ENCODE measurements at regions not wholly inside any gene's neighbourhood (a gene's known extent, or its start where the extent isn't known, plus 50 kb on each side); places are given as distances from the start of the nearest gene placed in this dataset.

DNA sequence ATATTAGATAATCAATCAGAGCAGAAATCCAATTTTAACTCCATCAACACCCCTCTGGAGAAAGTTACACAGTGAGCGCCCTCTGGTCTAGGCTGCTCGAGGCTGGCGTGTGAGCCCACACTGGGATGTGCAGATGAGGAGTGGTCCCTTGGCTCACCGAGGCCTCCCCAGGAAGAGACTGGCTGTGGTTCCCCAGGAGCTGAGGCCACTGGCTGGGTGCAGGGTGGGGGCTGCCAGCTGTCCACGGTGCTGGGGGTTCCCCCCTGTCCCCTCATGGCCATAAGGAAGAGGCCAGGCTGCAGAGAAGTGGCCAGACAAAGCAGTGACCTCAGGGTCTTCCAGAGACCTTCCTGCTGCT is 750.7 kb downstream of the BRD1 start:
- TF ChIP-seq, protein P1, sequence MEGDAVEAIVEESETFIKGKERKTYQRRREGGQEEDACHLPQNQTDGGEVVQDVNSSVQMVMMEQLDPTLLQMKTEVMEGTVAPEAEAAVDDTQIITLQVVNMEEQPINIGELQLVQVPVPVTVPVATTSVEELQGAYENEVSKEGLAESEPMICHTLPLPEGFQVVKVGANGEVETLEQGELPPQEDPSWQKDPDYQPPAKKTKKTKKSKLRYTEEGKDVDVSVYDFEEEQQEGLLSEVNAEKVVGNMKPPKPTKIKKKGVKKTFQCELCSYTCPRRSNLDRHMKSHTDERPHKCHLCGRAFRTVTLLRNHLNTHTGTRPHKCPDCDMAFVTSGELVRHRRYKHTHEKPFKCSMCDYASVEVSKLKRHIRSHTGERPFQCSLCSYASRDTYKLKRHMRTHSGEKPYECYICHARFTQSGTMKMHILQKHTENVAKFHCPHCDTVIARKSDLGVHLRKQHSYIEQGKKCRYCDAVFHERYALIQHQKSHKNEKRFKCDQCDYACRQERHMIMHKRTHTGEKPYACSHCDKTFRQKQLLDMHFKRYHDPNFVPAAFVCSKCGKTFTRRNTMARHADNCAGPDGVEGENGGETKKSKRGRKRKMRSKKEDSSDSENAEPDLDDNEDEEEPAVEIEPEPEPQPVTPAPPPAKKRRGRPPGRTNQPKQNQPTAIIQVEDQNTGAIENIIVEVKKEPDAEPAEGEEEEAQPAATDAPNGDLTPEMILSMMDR (IDR thresholded peaks at IDR 0.05; ENCODE audit: extremely low read depth, missing control alignments) = no peak
- DNase-seq (ENCODE audit: low spot score) = no peak

DNA sequence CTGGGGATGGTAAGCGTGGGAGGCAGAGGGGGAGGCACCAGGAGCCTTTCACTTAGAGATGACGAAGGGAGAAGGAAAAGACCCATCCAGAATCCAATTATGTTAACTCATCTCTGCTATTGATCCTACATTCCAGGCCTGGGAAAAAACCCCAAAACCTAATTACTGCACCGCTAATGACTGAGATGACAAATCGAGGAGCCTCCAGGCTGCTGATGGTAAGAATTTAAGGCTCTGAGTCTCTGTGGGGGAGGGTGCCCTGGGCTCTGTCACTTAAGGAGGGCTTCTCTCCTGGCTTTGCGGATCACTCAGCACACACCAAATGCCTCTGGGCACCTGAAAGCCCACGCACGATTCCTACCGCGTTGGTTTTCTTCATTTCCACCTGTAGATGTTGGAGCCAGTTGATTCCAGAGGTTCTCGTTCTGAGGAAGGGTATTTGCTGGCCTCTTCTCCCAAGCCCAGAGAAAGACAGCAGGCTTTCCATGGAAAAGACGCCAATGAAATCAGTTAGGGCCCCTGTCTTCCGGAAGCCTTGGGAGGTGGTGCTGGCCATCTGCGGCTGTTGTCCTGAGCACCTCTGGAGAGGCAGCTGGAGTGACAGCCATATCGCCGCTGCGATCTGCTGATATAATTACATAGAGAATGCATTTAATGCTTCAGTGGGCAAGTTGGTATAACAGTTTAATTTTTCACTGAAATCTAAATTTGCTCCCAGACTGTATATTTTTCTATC is 751.2 kb downstream of the BRD1 start:
- TF ChIP-seq, protein P1 (IDR thresholded peaks at IDR 0.05; ENCODE audit: extremely low read depth, missing control alignments) = no peak
- DNase-seq (ENCODE audit: low spot score) = no peak

DNA sequence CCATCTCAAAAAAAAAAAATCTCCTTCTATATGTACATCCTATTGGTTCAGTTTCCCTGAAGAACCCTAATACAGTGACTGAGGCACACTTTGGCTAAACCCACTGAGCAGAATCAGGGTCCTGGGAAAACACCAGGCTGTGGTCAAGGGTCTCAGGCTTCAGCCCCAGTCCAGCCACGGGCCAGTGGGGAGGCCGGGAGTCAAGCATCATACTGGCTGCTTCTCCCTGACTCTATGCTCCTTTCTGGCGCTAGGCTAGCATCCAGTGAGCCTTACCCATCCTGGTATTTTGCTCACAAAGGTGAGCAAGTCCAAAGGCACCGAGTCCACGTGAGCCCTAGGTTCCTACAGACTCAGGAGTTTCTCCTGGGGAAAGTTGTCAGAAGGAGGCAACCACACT is 752.5 kb downstream of the BRD1 start:
- DNase-seq (ENCODE audit: low spot score) = no peak

DNA sequence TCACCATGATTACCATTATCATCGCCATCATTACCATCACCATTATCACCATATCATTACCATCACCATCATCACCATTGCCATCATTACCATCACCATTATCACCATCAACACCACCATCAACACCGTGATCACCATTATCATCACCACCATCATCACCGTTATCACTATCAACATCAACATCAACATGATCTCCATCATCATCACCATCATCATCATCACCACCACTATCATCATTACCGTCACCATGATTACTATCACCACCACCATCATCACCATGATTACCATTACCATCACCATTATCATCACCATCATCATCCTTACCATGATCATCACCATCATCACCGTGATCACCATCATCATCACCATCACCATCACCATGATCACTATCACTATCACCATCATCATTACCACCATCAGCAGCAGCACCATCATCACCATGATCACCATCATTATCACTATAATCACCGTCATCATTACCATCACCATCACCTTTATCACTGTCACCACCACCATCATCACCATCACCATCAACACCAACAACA is 753.7 kb downstream of the BRD1 start:
- TF ChIP-seq, protein P1 (IDR thresholded peaks at IDR 0.05; ENCODE audit: extremely low read depth, missing control alignments) = no peak

More for the DNA sequence above, 752.5 kb downstream of the BRD1 start:
- TF ChIP-seq, protein P1 (IDR thresholded peaks at IDR 0.05; ENCODE audit: extremely low read depth, missing control alignments) = no peak

DNA sequence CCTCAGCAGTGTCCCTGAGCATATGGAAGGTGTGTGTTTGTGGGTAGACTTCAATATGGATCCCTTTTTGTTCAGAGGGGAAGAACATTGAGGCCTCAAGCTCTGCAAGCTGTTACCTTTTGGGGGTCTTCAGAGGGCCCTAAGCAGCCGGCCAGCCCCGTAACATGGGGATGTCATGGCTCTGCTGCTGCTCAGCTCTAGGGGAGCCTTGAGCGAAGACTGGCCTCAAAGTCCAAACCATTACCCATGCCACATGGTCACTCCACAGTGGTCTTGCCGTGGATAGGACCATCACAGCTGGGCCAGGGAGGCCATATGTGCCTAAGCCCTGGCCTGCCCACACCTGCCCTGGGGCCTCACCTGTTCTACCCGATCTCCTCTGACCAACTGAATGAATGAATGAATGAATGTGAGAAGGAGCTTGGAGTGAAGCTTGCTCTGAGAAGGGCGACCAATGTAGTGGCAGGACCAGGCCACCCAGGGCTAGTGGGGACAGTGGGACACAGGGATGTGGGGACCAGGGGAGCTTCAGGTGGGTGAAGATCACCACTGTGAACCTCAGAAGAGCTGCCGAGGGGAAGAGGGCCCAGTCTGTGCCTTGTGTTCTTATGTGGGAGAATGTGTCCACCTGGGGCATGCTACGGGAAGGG is 754.6 kb downstream of the BRD1 start:
- TF ChIP-seq, protein P1 (IDR thresholded peaks at IDR 0.05; ENCODE audit: extremely low read depth, missing control alignments) = no peak
- DNase-seq (ENCODE audit: low spot score) = no peak

More for the DNA sequence above, 753.7 kb downstream of the BRD1 start:
- no peak for DNase-seq (ENCODE audit: low spot score)

DNA sequence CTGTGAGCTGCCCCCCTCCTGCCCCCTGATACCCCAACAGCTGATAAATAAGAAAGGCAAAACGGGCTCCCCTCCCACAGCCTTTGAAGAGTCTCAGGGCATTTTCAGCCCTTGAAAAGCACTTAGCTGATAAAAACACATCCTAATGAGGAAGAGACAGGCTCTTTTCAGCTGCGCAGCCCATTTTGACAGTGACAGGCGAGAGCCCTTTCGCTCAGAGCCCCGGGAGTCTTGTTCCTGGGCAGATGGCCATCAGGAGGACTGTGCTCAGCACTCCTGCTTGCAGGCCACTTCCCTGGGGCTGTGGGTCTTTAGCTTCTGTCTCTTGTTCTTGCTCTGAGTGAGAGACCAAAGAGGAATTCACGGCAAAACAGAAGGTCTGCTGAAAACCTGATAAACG is 757.2 kb downstream of the BRD1 start:
- no peak for DNase-seq (ENCODE audit: low spot score)
- TF ChIP-seq, protein P1 (IDR thresholded peaks at IDR 0.05; ENCODE audit: extremely low read depth, missing control alignments) = no peak

DNA sequence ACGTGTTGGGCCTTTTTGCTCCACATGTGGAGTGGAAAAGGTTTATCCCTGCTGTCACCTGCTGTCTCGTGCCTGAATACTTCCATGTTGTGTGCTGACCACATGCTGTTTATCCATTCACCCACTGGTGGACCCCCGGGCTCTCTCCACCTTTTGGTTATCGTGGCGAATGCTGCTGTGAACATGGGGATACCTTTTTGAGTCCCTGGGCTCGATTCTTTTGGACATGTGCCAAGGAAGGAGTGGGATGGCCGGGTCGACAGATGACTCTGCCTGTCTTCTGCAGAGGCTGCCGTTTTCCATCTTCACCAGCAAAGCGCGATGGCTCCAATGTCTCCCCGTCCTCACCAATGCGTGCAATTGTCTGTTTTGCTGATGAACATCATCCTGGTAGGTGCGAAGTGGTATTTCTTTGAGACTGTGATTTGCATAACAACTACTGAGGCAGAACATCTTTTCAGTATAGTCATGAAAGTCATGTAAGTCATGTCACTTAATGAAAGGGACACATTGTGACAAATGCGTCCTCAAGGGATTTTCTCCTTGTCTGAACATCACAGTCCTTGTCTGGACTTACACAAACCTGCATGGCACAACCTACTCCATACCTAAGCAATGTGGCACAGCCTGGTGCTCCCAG is 758.7 kb downstream of the BRD1 start:
- no peak for DNase-seq (ENCODE audit: low spot score)
- TF ChIP-seq, protein P1 (IDR thresholded peaks at IDR 0.05; ENCODE audit: extremely low read depth, missing control alignments) = no peak

Data from GM20000 (cell line).